Ascending aorta (tissue), 2 donors: ENCODE measurements at regions not wholly inside any gene's neighbourhood (a gene's known extent, or its start where the extent isn't known, plus 50 kb on each side); places are given as distances from the start of the nearest gene placed in this dataset.

Experiments
- DNase-seq, 2 donors: peaks; one replicate each; pipeline ENCODE4 v3.0.0-alpha.2; 2019; ENCODE audit warnings: low spot score in 2 of 2
- H3K27ac ChIP-seq, 2 donors: fragments of 200-600 bp; sonication (generic); one replicate each; pipeline ENCODE4 v1.5.1; 2016 to 2017; ENCODE audit warnings: mild to moderate bottlenecking in 1 of 2
- H3K27me3 ChIP-seq: fragments of 200-600 bp; sonication (generic); one replicate; pipeline ENCODE4 v1.5.1; 2017
- H3K36me3 ChIP-seq, 2 donors: fragments of 200-600 bp; sonication (generic); one replicate each; pipeline ENCODE4 v1.5.1; 2016
- H3K4me1 ChIP-seq, 2 donors: fragments of 200-600 bp; sonication (generic); one replicate each; pipeline ENCODE4 v1.5.1; 2016 to 2017; ENCODE audit warnings: mild to moderate bottlenecking in 1 of 2
- H3K4me3 ChIP-seq, 2 donors: fragments of 200-600 bp; sonication (generic); one replicate each; pipeline ENCODE4 v1.5.1; 2016 to 2017; ENCODE audit warnings: mild to moderate bottlenecking in 1 of 2
- H3K9me3 ChIP-seq, 2 donors: fragments of 200-600 bp; sonication (generic); one replicate each; pipeline ENCODE4 v1.5.1; 2016
- intact Hi-C: fragments of 100-400 bp; cut with DNase I; formaldehyde crosslinking; loops from one replicate; pipeline ENCODE4 v1.15.1; 2023
- TF ChIP-seq, protein P1 (sequence below), 3 experiments: fragments of 200-600 bp in 2 of 3; fragments of 450-650 bp in 1 of 3; sonication (generic) in 2 of 3; IDR thresholded peaks; one replicate each; pipeline ENCODE4 v1.5.1; 2016 to 2019; ENCODE audit warnings: antibody characterized with exemption in 3 of 3, mild to moderate bottlenecking in 1 of 3, moderate library complexity in 1 of 3

DNA sequence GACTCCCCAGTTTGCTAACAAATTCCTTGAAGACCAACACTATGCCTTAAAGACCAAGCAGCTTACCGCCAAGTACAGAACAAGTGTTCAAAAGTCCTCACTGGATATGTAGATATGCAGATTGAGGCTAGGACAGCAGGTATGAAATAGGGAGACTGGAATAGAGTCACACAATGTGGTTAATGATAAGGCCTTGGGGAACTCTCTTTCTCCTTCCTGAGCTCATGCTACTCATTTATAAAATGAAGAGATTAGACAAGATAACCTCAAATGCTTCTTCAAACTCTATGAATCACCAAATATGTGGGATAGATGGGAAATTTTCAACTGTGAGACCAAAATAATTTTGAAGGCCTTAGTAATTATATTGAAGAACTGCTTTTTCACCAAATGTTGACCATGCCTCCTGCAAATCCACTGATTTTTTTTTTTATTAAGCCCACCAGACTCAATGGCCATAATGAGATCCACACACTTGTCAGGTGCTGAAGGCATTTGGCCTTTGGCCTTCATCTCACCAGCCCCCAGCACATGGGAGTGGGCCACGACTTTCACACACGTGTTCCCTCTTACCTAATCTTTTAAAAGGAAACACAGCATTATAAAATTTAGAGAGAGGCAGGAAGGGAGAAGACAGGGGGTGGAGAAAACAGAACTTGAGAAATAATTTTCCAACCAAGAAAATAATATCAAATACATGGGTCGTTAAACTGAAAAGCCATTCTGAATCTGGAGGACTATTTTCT, 181.5 kb downstream of the EN1 start:
- Histone ChIP-seq H3K36me3 (no peaks in the 10 kb centered on the region), H3K4me1 (peaks cover 0 to 3% of the 10 kb centered on the region in 2 donors), H3K27me3 (no peaks in the 10 kb centered on the region), H3K9me3 (no peaks in the 10 kb centered on the region), H3K4me3 (no peak overlapping the region), H3K27ac (no peak overlapping the region)
- intact Hi-C loops: no loop called here
- TF ChIP-seq, protein P1, sequence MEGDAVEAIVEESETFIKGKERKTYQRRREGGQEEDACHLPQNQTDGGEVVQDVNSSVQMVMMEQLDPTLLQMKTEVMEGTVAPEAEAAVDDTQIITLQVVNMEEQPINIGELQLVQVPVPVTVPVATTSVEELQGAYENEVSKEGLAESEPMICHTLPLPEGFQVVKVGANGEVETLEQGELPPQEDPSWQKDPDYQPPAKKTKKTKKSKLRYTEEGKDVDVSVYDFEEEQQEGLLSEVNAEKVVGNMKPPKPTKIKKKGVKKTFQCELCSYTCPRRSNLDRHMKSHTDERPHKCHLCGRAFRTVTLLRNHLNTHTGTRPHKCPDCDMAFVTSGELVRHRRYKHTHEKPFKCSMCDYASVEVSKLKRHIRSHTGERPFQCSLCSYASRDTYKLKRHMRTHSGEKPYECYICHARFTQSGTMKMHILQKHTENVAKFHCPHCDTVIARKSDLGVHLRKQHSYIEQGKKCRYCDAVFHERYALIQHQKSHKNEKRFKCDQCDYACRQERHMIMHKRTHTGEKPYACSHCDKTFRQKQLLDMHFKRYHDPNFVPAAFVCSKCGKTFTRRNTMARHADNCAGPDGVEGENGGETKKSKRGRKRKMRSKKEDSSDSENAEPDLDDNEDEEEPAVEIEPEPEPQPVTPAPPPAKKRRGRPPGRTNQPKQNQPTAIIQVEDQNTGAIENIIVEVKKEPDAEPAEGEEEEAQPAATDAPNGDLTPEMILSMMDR (IDR thresholded peaks at IDR 0.05): no peak
- no peak for DNase-seq

DNA sequence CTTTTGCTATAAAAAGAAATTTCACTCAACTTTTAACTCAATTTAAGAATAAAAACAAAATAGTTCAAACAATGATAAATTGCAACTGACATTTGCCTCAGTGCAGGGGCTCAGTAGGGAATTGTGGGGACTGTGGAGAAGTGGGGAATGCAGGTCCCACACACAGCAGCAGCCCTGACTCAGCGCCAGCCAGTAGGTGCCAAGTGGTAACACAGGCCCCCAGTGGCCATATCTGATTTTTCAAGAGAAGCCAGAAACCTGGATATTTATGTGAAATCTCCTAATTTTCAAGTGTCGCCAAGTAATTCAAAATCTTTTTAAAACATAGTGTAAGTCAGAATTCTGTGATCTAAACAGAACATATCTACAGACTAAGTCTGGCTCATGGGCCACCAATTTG, 186.3 kb downstream of the EN1 start:
- TF ChIP-seq, protein P1 (IDR thresholded peaks at IDR 0.05): no peak
- no peak for DNase-seq
- Histone ChIP-seq H3K4me3 (no peak overlapping the region), H3K4me1 (no peaks in the 10 kb centered on the region), H3K27ac (no peak overlapping the region), H3K9me3 (no peaks in the 10 kb centered on the region), H3K36me3 (no peaks in the 10 kb centered on the region), H3K27me3 (no peaks in the 10 kb centered on the region)
- intact Hi-C loops: no loop called here

- no peaks in the 10 kb centered on the region for H3K4me1 ChIP-seq
- TF ChIP-seq, protein P1 (IDR thresholded peaks at IDR 0.05): no peak
- H3K9me3 ChIP-seq: no peaks in the 10 kb centered on the region
- no peaks in the 10 kb centered on the region for H3K27me3 ChIP-seq
- H3K27ac ChIP-seq: no peak overlapping the region
- no peak for DNase-seq
- H3K36me3 ChIP-seq: no peaks in the 10 kb centered on the region
- H3K4me3 ChIP-seq: no peak overlapping the region
- intact Hi-C loops: no loop called here
Observed at GRCh38 chr2:118658596-118659198, 188.8 kb downstream of the EN1 start.

GRCh38 chr2:118657466-118657865, 190.0 kb downstream of the EN1 start:
- Histone ChIP-seq H3K9me3 (no peaks in the 10 kb centered on the region), H3K4me3 (no peak overlapping the region), H3K4me1 (no peaks in the 10 kb centered on the region), H3K36me3 (no peaks in the 10 kb centered on the region), H3K27me3 (no peaks in the 10 kb centered on the region), H3K27ac (no peak overlapping the region)
- no peak for DNase-seq
- TF ChIP-seq, protein P1 (IDR thresholded peaks at IDR 0.05): no peak
- intact Hi-C loops: no loop called here

DNA sequence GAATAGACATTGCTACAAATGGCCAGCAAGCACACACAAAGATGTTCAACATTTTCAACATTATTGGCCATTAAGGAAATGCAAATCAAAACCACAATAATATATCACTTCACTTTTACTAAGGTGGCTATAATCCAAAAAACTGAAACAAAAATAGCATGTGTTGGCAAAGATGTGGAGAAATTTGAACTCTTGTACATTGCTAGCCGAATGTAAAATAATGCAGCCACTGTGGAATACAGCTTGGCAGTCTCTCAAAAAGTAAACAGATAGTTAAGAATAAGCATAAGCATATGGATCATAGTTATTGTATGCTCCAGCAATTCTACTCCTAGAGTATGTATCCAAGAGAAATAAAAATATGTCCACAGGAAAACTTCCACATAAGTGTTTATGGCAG, 192.5 kb downstream of the EN1 start:
- DNase-seq: no peak
- H3K36me3 ChIP-seq: no peaks in the 10 kb centered on the region
- no peaks in the 10 kb centered on the region for H3K4me1 ChIP-seq
- H3K4me3 ChIP-seq: no peak overlapping the region
- H3K9me3 ChIP-seq: peaks cover 0 to 10% of the 10 kb centered on the region in 2 donors
- no peaks in the 10 kb centered on the region for H3K27me3 ChIP-seq
- intact Hi-C loops: no loop called here
- no peak overlapping the region for H3K27ac ChIP-seq
- TF ChIP-seq, protein P1 (IDR thresholded peaks at IDR 0.05): no peak
